Activated naive CD4-positive, alpha-beta T cell treated with anti-CD3 and anti-CD28 coated beads, Interleukin-2, amount 10 ng/mL, durations not matched to agents 7 days and 5 days (primary cell): ENCODE measurements at regions not wholly inside any gene's neighbourhood (a gene's known extent, or its start where the extent isn't known, plus 50 kb on each side); places are given as distances from the start of the nearest gene placed in this dataset.

Experiments
- CTCF ChIA-PET: fragments of 350-600 bp; sonication (Branson Sonifier 250); formaldehyde crosslinking; loops from one replicate; lab custom pipeline; 2021; ENCODE audit warnings: antibody characterized with exemption; lab: Charles Lee
- DNase-seq: peaks from one replicate; pipeline ENCODE4 v3.0.0-alpha.2; 2020
- H3K27ac Mint-ChIP-seq: one replicate; pipeline ENCODE4 v1.8.0; 2021; ENCODE audit warnings: mild to moderate bottlenecking, moderate library complexity, mixed read lengths
- H3K27me3 Mint-ChIP-seq: one replicate; pipeline ENCODE4 v1.8.0; 2021; ENCODE audit warnings: mild to moderate bottlenecking, mixed read lengths
- H3K36me3 Mint-ChIP-seq: one replicate; pipeline ENCODE4 v1.8.0; 2021; ENCODE audit warnings: mixed read lengths
- H3K4me1 Mint-ChIP-seq: one replicate; pipeline ENCODE4 v1.8.0; 2021; ENCODE audit warnings: mixed read lengths
- H3K4me3 Mint-ChIP-seq: one replicate; pipeline ENCODE4 v1.8.0; 2021; ENCODE audit warnings: mild to moderate bottlenecking, moderate library complexity, mixed read lengths
- H3K9me3 Mint-ChIP-seq: one replicate; pipeline ENCODE4 v1.8.0; 2021; ENCODE audit warnings: mixed read lengths

- no peaks in the 10 kb centered on the region for H3K9me3 Mint-ChIP-seq
- CTCF ChIA-PET = no interaction called here
- H3K4me3 Mint-ChIP-seq = no peak overlapping the region
- no peaks in the 10 kb centered on the region for H3K4me1 Mint-ChIP-seq
- DNase-seq = no peak
- H3K27ac Mint-ChIP-seq = no peak overlapping the region
- no peaks in the 10 kb centered on the region for H3K36me3 Mint-ChIP-seq
- no peaks in the 10 kb centered on the region for H3K27me3 Mint-ChIP-seq
These were observed 250.9 kb downstream of the DUSP6 start for GRCh38 chr12:89101440-89101839.

GRCh38 chr12:89098441-89099112, 253.7 kb downstream of the DUSP6 start:
- CTCF ChIA-PET = no interaction called here
- Mint-ChIP-seq H3K4me1 (no peaks in the 10 kb centered on the region), H3K27ac (no peak overlapping the region), H3K4me3 (no peak overlapping the region), H3K27me3 (no peaks in the 10 kb centered on the region), H3K9me3 (no peaks in the 10 kb centered on the region), H3K36me3 (no peaks in the 10 kb centered on the region)
- no peak for DNase-seq

- Mint-ChIP-seq H3K27me3 (peaks cover 9% of the 10 kb centered on the region), H3K9me3 (peaks cover 26% of the 10 kb centered on the region), H3K27ac (no peak overlapping the region), H3K36me3 (peaks cover 6% of the 10 kb centered on the region), H3K4me3 (no peak overlapping the region), H3K4me1 (peaks cover 4% of the 10 kb centered on the region)
- no peak for DNase-seq
- CTCF ChIA-PET = no interaction called here
These were observed 260.0 kb downstream of the DUSP6 start for GRCh38 chr12:89092297-89092696.

GRCh38 chr12:89091293-89091841, 260.9 kb downstream of the DUSP6 start:
- no peak overlapping the region for H3K27ac Mint-ChIP-seq
- peaks cover 9% of the 10 kb centered on the region for H3K27me3 Mint-ChIP-seq
- H3K4me3 Mint-ChIP-seq = no peak overlapping the region
- CTCF ChIA-PET = no interaction called here
- H3K36me3 Mint-ChIP-seq = peaks cover 6% of the 10 kb centered on the region
- DNase-seq = no peak
- peaks cover 26% of the 10 kb centered on the region for H3K9me3 Mint-ChIP-seq
- peaks cover 6% of the 10 kb centered on the region for H3K4me1 Mint-ChIP-seq

GRCh38 chr12:89089264-89089663, 263.0 kb downstream of the DUSP6 start:
- Mint-ChIP-seq H3K27ac (no peak overlapping the region), H3K4me3 (no peak overlapping the region), H3K9me3 (peaks cover 26% of the 10 kb centered on the region), H3K4me1 (peaks cover 6% of the 10 kb centered on the region), H3K36me3 (peaks cover 6% of the 10 kb centered on the region), H3K27me3 (peaks cover 9% of the 10 kb centered on the region)
- DNase-seq = no peak
- CTCF ChIA-PET = no interaction called here

GRCh38 chr12:89087876-89088275, 264.4 kb downstream of the DUSP6 start:
- Mint-ChIP-seq H3K4me3 (no peak overlapping the region), H3K4me1 (peaks cover 6% of the 10 kb centered on the region), H3K36me3 (peaks cover 6% of the 10 kb centered on the region), H3K27me3 (peaks cover 7% of the 10 kb centered on the region), H3K27ac (no peak overlapping the region), H3K9me3 (peaks cover 25% of the 10 kb centered on the region)
- CTCF ChIA-PET = no interaction called here
- DNase-seq = no peak

- Mint-ChIP-seq H3K27ac (no peak overlapping the region), H3K4me1 (peaks cover 9% of the 10 kb centered on the region), H3K36me3 (peaks cover 4% of the 10 kb centered on the region), H3K9me3 (peaks cover 21% of the 10 kb centered on the region), H3K27me3 (peaks cover 5% of the 10 kb centered on the region), H3K4me3 (no peak overlapping the region)
- CTCF ChIA-PET = no interaction called here
- DNase-seq = no peak
These were observed 265.0 kb downstream of the DUSP6 start for GRCh38 chr12:89087149-89087825.

- Mint-ChIP-seq H3K4me3 (no peak overlapping the region), H3K36me3 (peaks cover 1% of the 10 kb centered on the region)
- CTCF ChIA-PET = no interaction called here
These were observed 266.9 kb downstream of the DUSP6 start for GRCh38 chr12:89085421-89085820.

GRCh38 chr12:89084751-89085150, 267.6 kb downstream of the DUSP6 start:
- Mint-ChIP-seq H3K4me1 (peaks cover 16% of the 10 kb centered on the region), H3K4me3 (no peak overlapping the region), H3K9me3 (no peaks in the 10 kb centered on the region), H3K36me3 (peaks cover 1% of the 10 kb centered on the region), H3K27ac (no peak overlapping the region), H3K27me3 (peaks cover 5% of the 10 kb centered on the region)
- CTCF ChIA-PET = no interaction called here
- no peak for DNase-seq

More at GRCh38 chr12:89085421-89085820, 266.9 kb downstream of the DUSP6 start:
- H3K4me1 Mint-ChIP-seq = peaks cover 16% of the 10 kb centered on the region
- no peak overlapping the region for H3K27ac Mint-ChIP-seq
- peaks cover 5% of the 10 kb centered on the region for H3K27me3 Mint-ChIP-seq
- H3K9me3 Mint-ChIP-seq = peaks cover 5% of the 10 kb centered on the region
- no peak for DNase-seq

GRCh38 chr12:89083491-89083890, 268.8 kb downstream of the DUSP6 start:
- Mint-ChIP-seq H3K27ac (no peak overlapping the region), H3K27me3 (peaks cover 5% of the 10 kb centered on the region), H3K4me3 (no peak overlapping the region), H3K4me1 (peaks cover 16% of the 10 kb centered on the region), H3K36me3 (peaks cover 1% of the 10 kb centered on the region), H3K9me3 (no peaks in the 10 kb centered on the region)
- CTCF ChIA-PET = no interaction called here
- no peak for DNase-seq

GRCh38 chr12:89082370-89082753, 269.9 kb downstream of the DUSP6 start:
- H3K9me3 Mint-ChIP-seq = no peaks in the 10 kb centered on the region
- H3K27ac Mint-ChIP-seq = no peak overlapping the region
- H3K27me3 Mint-ChIP-seq = no peaks in the 10 kb centered on the region
- peaks cover 13% of the 10 kb centered on the region for H3K4me1 Mint-ChIP-seq
- DNase-seq = no peak
- H3K4me3 Mint-ChIP-seq = no peak overlapping the region
- CTCF ChIA-PET = no interaction called here
- no peaks in the 10 kb centered on the region for H3K36me3 Mint-ChIP-seq

GRCh38 chr12:89081719-89082369, 270.5 kb downstream of the DUSP6 start:
- Mint-ChIP-seq H3K27me3 (no peaks in the 10 kb centered on the region), H3K36me3 (no peaks in the 10 kb centered on the region), H3K27ac (no peak overlapping the region), H3K9me3 (no peaks in the 10 kb centered on the region), H3K4me1 (peaks cover 10% of the 10 kb centered on the region), H3K4me3 (no peak overlapping the region)
- DNase-seq = no peak
- CTCF ChIA-PET = no interaction called here

- Mint-ChIP-seq H3K4me1 (peaks cover 10% of the 10 kb centered on the region), H3K4me3 (no peak overlapping the region), H3K9me3 (no peaks in the 10 kb centered on the region), H3K27me3 (no peaks in the 10 kb centered on the region), H3K27ac (no peak overlapping the region), H3K36me3 (no peaks in the 10 kb centered on the region)
- CTCF ChIA-PET = no interaction called here
- DNase-seq = no peak
These were observed 271.4 kb downstream of the DUSP6 start for GRCh38 chr12:89080793-89081465.

GRCh38 chr12:89075880-89076540, 276.3 kb downstream of the DUSP6 start:
- CTCF ChIA-PET = no interaction called here
- no peak for DNase-seq
- Mint-ChIP-seq H3K4me3 (no peak overlapping the region), H3K4me1 (no peaks in the 10 kb centered on the region), H3K9me3 (no peaks in the 10 kb centered on the region), H3K27me3 (no peaks in the 10 kb centered on the region), H3K27ac (no peak overlapping the region), H3K36me3 (no peaks in the 10 kb centered on the region)
